ENCODE measurements at regions not wholly inside any gene's neighbourhood (a gene's known extent, or its start where the extent isn't known, plus 50 kb on each side); places are given as distances from the start of the nearest gene placed in this dataset.

- Mint-ChIP-seq H3K4me1 (ENCODE audit: low read depth, unreplicated experiment) (no peaks in the 10 kb centered on the region), H3K27me3 (ENCODE audit: unreplicated experiment) (no peaks in the 10 kb centered on the region), H3K9me3 (ENCODE audit: low read depth, unreplicated experiment) (no peaks in the 10 kb centered on the region), H3K36me3 (ENCODE audit: insufficient read depth, unreplicated experiment) (no peaks in the 10 kb centered on the region), H3K27ac (ENCODE audit: unreplicated experiment) (no peak overlapping the region), H3K4me3 (ENCODE audit: low read depth, unreplicated experiment) (no peak overlapping the region)
- CTCF ChIA-PET: no interaction called here
- no peak for DNase-seq
- no peak for TF ChIP-seq CTCF (IDR thresholded peaks at IDR 0.05; ENCODE audit: unreplicated experiment)
- BruUV-seq (replicated peaks): no TSS peak
- intact Hi-C loops (cut with micrococcal nuclease; ENCODE audit: unreplicated experiment): no loop called here
Measured at GRCh38 chr2:156739301-156739700, 303.1 kb downstream of the GPD2 start.

GRCh38 chr2:156745619-156746018 lies 309.4 kb downstream of the GPD2 start:
- no TSS peak for BruUV-seq (replicated peaks)
- Mint-ChIP-seq H3K36me3 (ENCODE audit: insufficient read depth, unreplicated experiment) (no peaks in the 10 kb centered on the region), H3K9me3 (ENCODE audit: low read depth, unreplicated experiment) (no peaks in the 10 kb centered on the region), H3K27ac (ENCODE audit: unreplicated experiment) (no peak overlapping the region), H3K4me3 (ENCODE audit: low read depth, unreplicated experiment) (no peak overlapping the region), H3K4me1 (ENCODE audit: low read depth, unreplicated experiment) (no peaks in the 10 kb centered on the region), H3K27me3 (ENCODE audit: unreplicated experiment) (no peaks in the 10 kb centered on the region)
- CTCF ChIA-PET: no interaction called here
- TF ChIP-seq CTCF (IDR thresholded peaks at IDR 0.05; ENCODE audit: unreplicated experiment): no peak
- intact Hi-C loops (cut with micrococcal nuclease; ENCODE audit: unreplicated experiment): no loop called here
- DNase-seq: no peak

- no peaks in the 10 kb centered on the region for H3K4me1 Mint-ChIP-seq (ENCODE audit: low read depth, unreplicated experiment)
- no peak overlapping the region for H3K27ac Mint-ChIP-seq (ENCODE audit: unreplicated experiment)
- BruUV-seq (replicated peaks): no TSS peak
- TF ChIP-seq CTCF (IDR thresholded peaks at IDR 0.05; ENCODE audit: unreplicated experiment): no peak
- H3K4me3 Mint-ChIP-seq (ENCODE audit: low read depth, unreplicated experiment): no peak overlapping the region
- H3K27me3 Mint-ChIP-seq (ENCODE audit: unreplicated experiment): no peaks in the 10 kb centered on the region
- intact Hi-C loops (cut with micrococcal nuclease; ENCODE audit: unreplicated experiment): no loop called here
- H3K36me3 Mint-ChIP-seq (ENCODE audit: insufficient read depth, unreplicated experiment): no peaks in the 10 kb centered on the region
- CTCF ChIA-PET: no interaction called here
- no peak for DNase-seq
- H3K9me3 Mint-ChIP-seq (ENCODE audit: low read depth, unreplicated experiment): no peaks in the 10 kb centered on the region
Measured at GRCh38 chr2:156748221-156748620, 312.0 kb downstream of the GPD2 start.

GRCh38 chr2:156752042-156752441 lies 315.9 kb downstream of the GPD2 start:
- no peaks in the 10 kb centered on the region for H3K36me3 Mint-ChIP-seq (ENCODE audit: insufficient read depth, unreplicated experiment)
- CTCF ChIA-PET: no interaction called here
- no peak overlapping the region for H3K4me3 Mint-ChIP-seq (ENCODE audit: low read depth, unreplicated experiment)
- H3K27me3 Mint-ChIP-seq (ENCODE audit: unreplicated experiment): no peaks in the 10 kb centered on the region
- intact Hi-C loops (cut with micrococcal nuclease; ENCODE audit: unreplicated experiment): no loop called here
- BruUV-seq (replicated peaks): no TSS peak
- H3K9me3 Mint-ChIP-seq (ENCODE audit: low read depth, unreplicated experiment): no peaks in the 10 kb centered on the region
- H3K27ac Mint-ChIP-seq (ENCODE audit: unreplicated experiment): no peak overlapping the region
- DNase-seq: no peak
- H3K4me1 Mint-ChIP-seq (ENCODE audit: low read depth, unreplicated experiment): no peaks in the 10 kb centered on the region
- TF ChIP-seq CTCF (IDR thresholded peaks at IDR 0.05; ENCODE audit: unreplicated experiment): no peak

- CTCF ChIA-PET: no interaction called here
- H3K4me3 Mint-ChIP-seq (ENCODE audit: low read depth, unreplicated experiment): no peak overlapping the region
Measured at GRCh38 chr2:156753766-156754165, 317.6 kb downstream of the GPD2 start.

More at GRCh38 chr2:156753766-156754165, 317.6 kb downstream of the GPD2 start:
- no peaks in the 10 kb centered on the region for H3K36me3 Mint-ChIP-seq (ENCODE audit: insufficient read depth, unreplicated experiment)
- H3K27me3 Mint-ChIP-seq (ENCODE audit: unreplicated experiment): no peaks in the 10 kb centered on the region
- BruUV-seq (replicated peaks): no TSS peak
- H3K27ac Mint-ChIP-seq (ENCODE audit: unreplicated experiment): no peak overlapping the region
- TF ChIP-seq CTCF (IDR thresholded peaks at IDR 0.05; ENCODE audit: unreplicated experiment): no peak
- no peak for DNase-seq
- no peaks in the 10 kb centered on the region for H3K9me3 Mint-ChIP-seq (ENCODE audit: low read depth, unreplicated experiment)
- intact Hi-C loops (cut with micrococcal nuclease; ENCODE audit: unreplicated experiment): no loop called here
- H3K4me1 Mint-ChIP-seq (ENCODE audit: low read depth, unreplicated experiment): no peaks in the 10 kb centered on the region
